ENCODE measurements at regions not wholly inside any gene's neighbourhood (a gene's known extent, or its start where the extent isn't known, plus 50 kb on each side); places are given as distances from the start of the nearest gene placed in this dataset.

DNA sequence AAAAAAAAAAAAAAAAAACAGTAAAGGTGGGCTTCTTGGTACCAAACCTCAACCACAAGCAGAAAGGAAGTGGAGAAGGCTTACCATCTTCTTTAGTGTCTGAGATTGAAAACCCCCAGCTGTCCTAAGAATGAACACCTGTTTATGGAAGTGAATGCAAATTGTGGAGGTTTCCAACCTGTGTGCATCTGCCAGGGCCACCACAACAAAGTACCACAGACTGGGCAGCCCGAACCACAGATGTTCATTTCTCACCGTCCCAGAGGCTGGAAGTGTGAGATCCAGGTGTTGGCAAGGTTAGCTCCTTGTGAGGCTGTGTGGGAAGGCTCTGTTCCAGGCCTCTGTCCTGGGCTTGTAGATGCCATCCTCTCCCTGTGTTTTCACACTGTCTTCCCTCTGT is 348.7 kb downstream of the SETD4 start:
- Histone ChIP-seq H3K4me3 (replicated peaks in 1 of 3; ENCODE audit: insufficient read depth in 1 of 3, low read depth in 1 of 3, low read length in 3 of 3) (no peak overlapping the region), H3K27me3 (ENCODE audit: control insufficient read depth in 2 of 2, insufficient read depth in 2 of 2, low read length in 2 of 2) (peaks cover 18% of the 10 kb centered on the region in 2 experiments), H3K79me2 (ENCODE audit: control insufficient read depth, insufficient read depth, low read length) (no peaks in the 10 kb centered on the region), H3K27ac (ENCODE audit: insufficient read depth, low read depth, low read length) (no peak overlapping the region), H3K4me1 (ENCODE audit: control insufficient read depth, extremely low read depth, insufficient read depth, low read length) (no peaks in the 10 kb centered on the region), H2AFZ (ENCODE audit: low read depth, low read length) (no peak overlapping the region), H3K9me3 (replicated peaks; ENCODE audit: control insufficient read depth, insufficient read depth, low read length) (no peaks in the 10 kb centered on the region), H3K4me2 (ENCODE audit: insufficient read depth, low read length) (no peak overlapping the region), H3K9ac (replicated peaks; ENCODE audit: extremely low read depth, insufficient read depth, low read length) (no peak overlapping the region), H3K9me1 (replicated peaks; ENCODE audit: control insufficient read depth, extremely low read depth, insufficient read depth, low read length) (no peaks in the 10 kb centered on the region), H4K20me1 (replicated peaks; ENCODE audit: control insufficient read depth, extremely low read depth, insufficient read depth, low read length) (no peaks in the 10 kb centered on the region), H3K36me3 (ENCODE audit: control insufficient read depth in 2 of 2, extremely low read depth in 1 of 2, insufficient read depth in 2 of 2, low read length in 2 of 2) (no peaks in the 10 kb centered on the region)
- intact Hi-C loops (cut with micrococcal nuclease), result no loop called here
- no peak for FAIRE-seq
- no peak for DNase-seq (ENCODE audit: low read depth, low spot score)
- ChIA-PET POLR2A (interaction anchor here (0.7 kb wide), 1 partner anchor 727 kb away, joined by 5 read pairs; no protein-coding TSS in a partner anchor), CTCF (no interaction called here)
- no peak for TF ChIP-seq GATA2 (IDR thresholded peaks at IDR 0.05; ENCODE audit: insufficient read depth, insufficient read length, low read depth, low read length)
- no peak for TF ChIP-seq FOS (IDR thresholded peaks at IDR 0.05; ENCODE audit: borderline replicate concordance, insufficient read depth, low read length)
- TF ChIP-seq, protein P1, sequence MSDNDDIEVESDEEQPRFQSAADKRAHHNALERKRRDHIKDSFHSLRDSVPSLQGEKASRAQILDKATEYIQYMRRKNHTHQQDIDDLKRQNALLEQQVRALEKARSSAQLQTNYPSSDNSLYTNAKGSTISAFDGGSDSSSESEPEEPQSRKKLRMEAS (IDR thresholded peaks at IDR 0.05; ENCODE audit: insufficient read depth, insufficient read length), result no peak
- no peak for TF ChIP-seq POLR2AphosphoS5 (IDR thresholded peaks at IDR 0.05; ENCODE audit: insufficient read depth, low read depth, low read length)
- TF ChIP-seq MYC (IDR thresholded peaks at IDR 0.05; ENCODE audit: low read depth, low read length), result no peak
- no peak for TF ChIP-seq JUN (IDR thresholded peaks at IDR 0.05; ENCODE audit: borderline replicate concordance, insufficient read depth, insufficient read length, low read depth)
- TF ChIP-seq EZH2 (IDR thresholded peaks at IDR 0.05; ENCODE audit: borderline replicate concordance, low read depth, low read length, severe bottlenecking), result no peak
- TF ChIP-seq, protein P2, sequence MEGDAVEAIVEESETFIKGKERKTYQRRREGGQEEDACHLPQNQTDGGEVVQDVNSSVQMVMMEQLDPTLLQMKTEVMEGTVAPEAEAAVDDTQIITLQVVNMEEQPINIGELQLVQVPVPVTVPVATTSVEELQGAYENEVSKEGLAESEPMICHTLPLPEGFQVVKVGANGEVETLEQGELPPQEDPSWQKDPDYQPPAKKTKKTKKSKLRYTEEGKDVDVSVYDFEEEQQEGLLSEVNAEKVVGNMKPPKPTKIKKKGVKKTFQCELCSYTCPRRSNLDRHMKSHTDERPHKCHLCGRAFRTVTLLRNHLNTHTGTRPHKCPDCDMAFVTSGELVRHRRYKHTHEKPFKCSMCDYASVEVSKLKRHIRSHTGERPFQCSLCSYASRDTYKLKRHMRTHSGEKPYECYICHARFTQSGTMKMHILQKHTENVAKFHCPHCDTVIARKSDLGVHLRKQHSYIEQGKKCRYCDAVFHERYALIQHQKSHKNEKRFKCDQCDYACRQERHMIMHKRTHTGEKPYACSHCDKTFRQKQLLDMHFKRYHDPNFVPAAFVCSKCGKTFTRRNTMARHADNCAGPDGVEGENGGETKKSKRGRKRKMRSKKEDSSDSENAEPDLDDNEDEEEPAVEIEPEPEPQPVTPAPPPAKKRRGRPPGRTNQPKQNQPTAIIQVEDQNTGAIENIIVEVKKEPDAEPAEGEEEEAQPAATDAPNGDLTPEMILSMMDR (IDR thresholded peaks at IDR 0.05; ENCODE audit: extremely low read depth in 1 of 2, insufficient read depth in 1 of 2, low read depth in 1 of 2, low read length in 2 of 2), result no peak
- TF ChIP-seq POLR2A (IDR thresholded peaks at IDR 0.05; ENCODE audit: low read depth, low read length), result no peak
- no TSS peak for BruUV-seq (replicated peaks)
- dilution Hi-C loops (cut with MboI; ENCODE audit: extremely low pct_ligation_motif_present, low sequenced_read_pairs), result no loop called here

All from endothelial cell of umbilical vein (primary cell).